Panc1 (cell line): ENCODE measurements at regions not wholly inside any gene's neighbourhood (a gene's known extent, or its start where the extent isn't known, plus 50 kb on each side); places are given as distances from the start of the nearest gene placed in this dataset.

Experiments
- POLR2AphosphoS5 ChIP-seq: IDR thresholded peaks from 2 replicates; pipeline ENCODE4 v1.6.1; 2012; ENCODE audit warnings: mild to moderate bottlenecking, low read depth, low read length, moderate library complexity
- TF ChIP-seq, protein P1 (sequence below): fragments of 450-650 bp; IDR thresholded peaks from 2 replicates; pipeline ENCODE4 v1.5.1; 2017; ENCODE audit warnings: mild to moderate bottlenecking
- TF ChIP-seq, protein P2 (sequence below), 2 experiments: IDR thresholded peaks; 2 replicates each; pipeline ENCODE4 v1.6.1; 2011 to 2012; ENCODE audit warnings: low read depth in 2 of 2, control low read depth in 1 of 2, low read length in 1 of 2, mild to moderate bottlenecking in 1 of 2, moderate library complexity in 1 of 2; ENCODE audit not compliant: insufficient read depth in 1 of 2

GRCh38 chr12:30151831-30152230, 368.1 kb upstream of the TMTC1 start:
- TF ChIP-seq, protein P1, sequence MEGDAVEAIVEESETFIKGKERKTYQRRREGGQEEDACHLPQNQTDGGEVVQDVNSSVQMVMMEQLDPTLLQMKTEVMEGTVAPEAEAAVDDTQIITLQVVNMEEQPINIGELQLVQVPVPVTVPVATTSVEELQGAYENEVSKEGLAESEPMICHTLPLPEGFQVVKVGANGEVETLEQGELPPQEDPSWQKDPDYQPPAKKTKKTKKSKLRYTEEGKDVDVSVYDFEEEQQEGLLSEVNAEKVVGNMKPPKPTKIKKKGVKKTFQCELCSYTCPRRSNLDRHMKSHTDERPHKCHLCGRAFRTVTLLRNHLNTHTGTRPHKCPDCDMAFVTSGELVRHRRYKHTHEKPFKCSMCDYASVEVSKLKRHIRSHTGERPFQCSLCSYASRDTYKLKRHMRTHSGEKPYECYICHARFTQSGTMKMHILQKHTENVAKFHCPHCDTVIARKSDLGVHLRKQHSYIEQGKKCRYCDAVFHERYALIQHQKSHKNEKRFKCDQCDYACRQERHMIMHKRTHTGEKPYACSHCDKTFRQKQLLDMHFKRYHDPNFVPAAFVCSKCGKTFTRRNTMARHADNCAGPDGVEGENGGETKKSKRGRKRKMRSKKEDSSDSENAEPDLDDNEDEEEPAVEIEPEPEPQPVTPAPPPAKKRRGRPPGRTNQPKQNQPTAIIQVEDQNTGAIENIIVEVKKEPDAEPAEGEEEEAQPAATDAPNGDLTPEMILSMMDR: no peak
- TF ChIP-seq, protein P2, sequence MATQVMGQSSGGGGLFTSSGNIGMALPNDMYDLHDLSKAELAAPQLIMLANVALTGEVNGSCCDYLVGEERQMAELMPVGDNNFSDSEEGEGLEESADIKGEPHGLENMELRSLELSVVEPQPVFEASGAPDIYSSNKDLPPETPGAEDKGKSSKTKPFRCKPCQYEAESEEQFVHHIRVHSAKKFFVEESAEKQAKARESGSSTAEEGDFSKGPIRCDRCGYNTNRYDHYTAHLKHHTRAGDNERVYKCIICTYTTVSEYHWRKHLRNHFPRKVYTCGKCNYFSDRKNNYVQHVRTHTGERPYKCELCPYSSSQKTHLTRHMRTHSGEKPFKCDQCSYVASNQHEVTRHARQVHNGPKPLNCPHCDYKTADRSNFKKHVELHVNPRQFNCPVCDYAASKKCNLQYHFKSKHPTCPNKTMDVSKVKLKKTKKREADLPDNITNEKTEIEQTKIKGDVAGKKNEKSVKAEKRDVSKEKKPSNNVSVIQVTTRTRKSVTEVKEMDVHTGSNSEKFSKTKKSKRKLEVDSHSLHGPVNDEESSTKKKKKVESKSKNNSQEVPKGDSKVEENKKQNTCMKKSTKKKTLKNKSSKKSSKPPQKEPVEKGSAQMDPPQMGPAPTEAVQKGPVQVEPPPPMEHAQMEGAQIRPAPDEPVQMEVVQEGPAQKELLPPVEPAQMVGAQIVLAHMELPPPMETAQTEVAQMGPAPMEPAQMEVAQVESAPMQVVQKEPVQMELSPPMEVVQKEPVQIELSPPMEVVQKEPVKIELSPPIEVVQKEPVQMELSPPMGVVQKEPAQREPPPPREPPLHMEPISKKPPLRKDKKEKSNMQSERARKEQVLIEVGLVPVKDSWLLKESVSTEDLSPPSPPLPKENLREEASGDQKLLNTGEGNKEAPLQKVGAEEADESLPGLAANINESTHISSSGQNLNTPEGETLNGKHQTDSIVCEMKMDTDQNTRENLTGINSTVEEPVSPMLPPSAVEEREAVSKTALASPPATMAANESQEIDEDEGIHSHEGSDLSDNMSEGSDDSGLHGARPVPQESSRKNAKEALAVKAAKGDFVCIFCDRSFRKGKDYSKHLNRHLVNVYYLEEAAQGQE (IDR thresholded peaks at IDR 0.05; ENCODE audit: insufficient read depth in 1 of 2, low read depth in 2 of 2, low read length in 1 of 2): no peak
- no peak for TF ChIP-seq POLR2AphosphoS5
